D721Med (cell line): ENCODE measurements at regions not wholly inside any gene's neighbourhood (a gene's known extent, or its start where the extent isn't known, plus 50 kb on each side); places are given as distances from the start of the nearest gene placed in this dataset.
"Not testable (repeated sequence)": the region's sequence is repeated elsewhere in the genome, so short reads cannot be mapped to it uniquely, and the experiment has no call there.

ENCODE experiments used
- DNase-seq: peaks from one replicate; pipeline ENCODE4 v3.0.0; 2011; ENCODE audit warnings: low spot score; ENCODE audit not compliant: insufficient read length
- FAIRE-seq: peaks from 2 replicates; lab custom pipeline; 2011; peaks lifted over from hg19 to GRCh38; lab: Jason Lieb, UNC
- TF ChIP-seq, protein P1 (sequence below): IDR thresholded peaks from 2 replicates; pipeline ENCODE4 v1.5.1; 2012; ENCODE audit warnings: mild to moderate bottlenecking, control low read depth; ENCODE audit not compliant: insufficient read depth; ENCODE audit errors: missing control alignments

DNA sequence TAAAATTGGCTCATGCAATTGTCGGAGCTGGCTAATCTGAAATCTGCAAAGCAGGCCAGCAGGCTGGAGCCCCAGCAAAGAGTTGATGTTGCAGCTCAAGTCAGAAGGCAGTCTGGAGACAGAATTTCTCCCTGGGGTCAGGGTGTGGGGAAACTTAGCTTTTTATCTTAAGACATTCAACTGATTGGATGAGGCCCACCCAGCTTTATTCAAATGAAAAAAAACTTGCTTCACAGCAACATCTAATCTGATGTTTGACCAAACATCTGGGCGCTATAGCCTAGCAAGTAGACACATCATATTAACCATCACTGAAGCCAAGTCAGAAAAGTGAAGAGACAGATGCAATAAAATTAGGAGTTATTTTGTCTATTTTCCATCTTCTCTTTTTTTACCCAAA, 108.8 kb upstream of the CCDC28A start:
- FAIRE-seq: no peak
- TF ChIP-seq, protein P1, sequence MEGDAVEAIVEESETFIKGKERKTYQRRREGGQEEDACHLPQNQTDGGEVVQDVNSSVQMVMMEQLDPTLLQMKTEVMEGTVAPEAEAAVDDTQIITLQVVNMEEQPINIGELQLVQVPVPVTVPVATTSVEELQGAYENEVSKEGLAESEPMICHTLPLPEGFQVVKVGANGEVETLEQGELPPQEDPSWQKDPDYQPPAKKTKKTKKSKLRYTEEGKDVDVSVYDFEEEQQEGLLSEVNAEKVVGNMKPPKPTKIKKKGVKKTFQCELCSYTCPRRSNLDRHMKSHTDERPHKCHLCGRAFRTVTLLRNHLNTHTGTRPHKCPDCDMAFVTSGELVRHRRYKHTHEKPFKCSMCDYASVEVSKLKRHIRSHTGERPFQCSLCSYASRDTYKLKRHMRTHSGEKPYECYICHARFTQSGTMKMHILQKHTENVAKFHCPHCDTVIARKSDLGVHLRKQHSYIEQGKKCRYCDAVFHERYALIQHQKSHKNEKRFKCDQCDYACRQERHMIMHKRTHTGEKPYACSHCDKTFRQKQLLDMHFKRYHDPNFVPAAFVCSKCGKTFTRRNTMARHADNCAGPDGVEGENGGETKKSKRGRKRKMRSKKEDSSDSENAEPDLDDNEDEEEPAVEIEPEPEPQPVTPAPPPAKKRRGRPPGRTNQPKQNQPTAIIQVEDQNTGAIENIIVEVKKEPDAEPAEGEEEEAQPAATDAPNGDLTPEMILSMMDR: no peak

DNA sequence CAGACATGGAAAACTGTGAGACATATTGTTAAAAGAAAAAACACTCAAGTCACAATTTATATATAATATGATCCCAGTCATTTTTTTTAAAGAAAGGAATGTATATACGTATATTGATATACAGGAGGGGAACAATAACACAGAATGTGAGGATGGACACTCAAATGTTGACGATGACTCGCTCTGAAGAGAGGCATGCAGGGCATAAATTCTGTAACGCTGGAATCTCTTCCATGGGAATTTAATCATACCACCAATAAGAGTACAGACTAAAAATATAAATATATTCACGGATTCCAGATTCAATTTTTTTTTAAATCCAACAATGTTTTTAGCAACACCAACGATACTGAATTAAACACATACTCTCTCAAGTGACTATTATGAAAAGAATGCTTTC, 106.9 kb upstream of the CCDC28A start:
- no peak for FAIRE-seq
- no peak for DNase-seq
- TF ChIP-seq, protein P1: no peak

More for the DNA sequence above, 108.8 kb upstream of the CCDC28A start:
- no peak for DNase-seq

DNA sequence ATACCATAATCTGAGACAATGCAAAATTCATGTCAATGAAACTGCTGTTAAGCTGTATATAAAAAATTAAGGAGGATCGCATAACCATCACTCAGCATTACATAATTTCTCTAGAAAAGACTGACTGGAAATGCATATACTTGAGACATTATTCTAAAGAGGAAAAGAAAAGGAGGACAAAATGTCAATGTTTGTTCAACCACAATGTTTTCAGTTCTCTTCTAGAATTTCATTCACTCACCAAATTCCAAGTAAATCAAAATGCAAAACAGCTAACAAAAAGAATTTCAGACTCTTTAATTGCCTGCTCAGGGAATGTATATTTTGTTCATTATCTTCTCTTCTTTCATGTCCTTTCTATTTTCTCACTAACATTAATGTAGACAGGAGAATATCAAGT, 106.2 kb upstream of the CCDC28A start:
- no peak for DNase-seq
- TF ChIP-seq, protein P1: no peak
- no peak for FAIRE-seq

DNA sequence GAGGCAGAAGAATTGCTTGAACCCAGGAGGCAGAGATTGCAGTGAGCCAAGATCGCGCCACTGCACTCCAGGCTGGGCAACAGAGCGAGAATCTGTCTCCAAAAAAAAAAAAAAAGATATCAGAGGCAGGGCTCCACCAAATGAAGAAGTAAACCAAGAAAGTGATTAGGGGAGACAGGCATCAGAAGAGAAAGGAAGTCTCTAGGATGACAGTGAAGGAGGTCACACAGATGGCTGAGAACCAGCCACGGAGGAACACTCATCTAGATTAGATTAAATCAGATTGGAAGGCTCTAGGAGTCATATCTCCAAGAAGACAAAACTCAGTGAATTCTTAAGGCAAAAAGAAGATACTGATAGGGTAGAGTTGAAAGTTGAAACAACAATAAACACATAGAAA, 102.2 kb upstream of the CCDC28A start:
- FAIRE-seq (no peak), DNase-seq (no peak)
- TF ChIP-seq, protein P1: no peak

DNA sequence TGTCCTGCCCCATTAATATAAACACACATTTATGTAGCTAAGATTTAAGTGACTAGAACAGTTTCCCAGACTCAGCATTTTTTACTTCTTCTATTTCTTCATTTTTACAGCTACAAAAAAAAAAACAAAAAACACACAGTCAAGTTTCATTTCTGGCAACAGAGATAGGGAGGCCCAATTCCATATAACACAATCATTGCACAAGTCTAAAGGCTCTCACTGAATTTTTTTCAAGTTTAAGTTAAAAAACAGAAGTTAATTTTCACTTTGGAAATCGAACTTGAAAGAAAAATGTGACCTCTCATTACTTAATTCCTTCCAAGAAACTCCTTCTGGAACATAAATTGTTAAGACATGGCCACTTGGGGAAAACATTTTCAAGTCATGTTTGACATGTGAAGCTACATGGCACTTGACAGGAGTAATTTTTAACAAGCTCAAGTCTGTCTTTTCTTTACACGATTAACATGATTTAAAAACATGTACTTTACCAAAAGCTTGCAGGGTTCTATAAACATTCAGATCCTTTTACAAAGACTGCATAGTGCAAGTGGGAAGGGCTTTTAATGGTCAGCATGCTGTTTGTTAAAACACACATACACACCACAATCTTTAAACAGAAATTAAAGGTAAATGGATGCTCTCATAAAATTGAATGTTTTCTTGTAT, 100.1 kb upstream of the CCDC28A start:
- TF ChIP-seq, protein P1: no peak
- no peak for FAIRE-seq
- no peak for DNase-seq

DNA sequence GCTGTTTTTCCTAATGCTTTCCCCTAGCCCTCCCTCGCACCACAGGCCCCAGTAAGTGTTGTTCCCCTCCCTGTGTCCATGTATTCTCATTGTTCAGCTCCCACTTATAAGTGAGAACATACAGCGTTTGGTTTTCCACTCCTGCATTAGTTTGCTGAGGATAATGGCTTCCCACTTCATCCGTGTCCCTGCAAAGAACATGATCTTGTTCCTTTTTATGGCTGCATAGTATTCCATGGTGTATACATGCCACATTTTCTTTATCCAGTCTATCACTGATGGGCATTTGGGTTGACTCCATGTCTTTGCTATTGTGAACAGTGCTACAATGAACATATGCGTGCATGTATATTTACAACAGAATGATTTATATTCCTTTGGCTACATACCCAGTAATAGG, 99.1 kb upstream of the CCDC28A start:
- FAIRE-seq, DNase-seq: not testable (repeated sequence)

DNA sequence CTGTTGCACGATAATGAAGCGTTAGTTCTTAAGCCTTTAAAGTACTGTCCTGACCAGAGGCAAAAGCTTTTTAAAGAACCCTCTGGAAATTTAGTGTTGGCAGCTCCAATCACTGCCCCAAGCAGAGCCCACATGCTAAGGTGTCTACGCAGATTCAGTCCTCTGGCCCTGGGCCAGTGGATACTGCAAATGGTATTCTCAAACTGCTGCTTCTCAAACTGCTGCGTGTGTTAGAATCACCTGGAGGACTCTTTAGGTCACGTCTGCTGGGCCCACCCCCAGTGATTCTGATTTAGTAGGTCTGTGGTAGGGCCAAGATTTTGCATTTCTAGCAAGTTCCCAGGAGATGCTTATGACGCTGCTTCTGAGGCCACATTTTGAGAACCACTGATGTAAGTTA, 96.0 kb upstream of the CCDC28A start:
- TF ChIP-seq, protein P1: no peak
- no peak for FAIRE-seq
- DNase-seq: no peak
